ENCODE measurements at regions not wholly inside any gene's neighbourhood (a gene's known extent, or its start where the extent isn't known, plus 50 kb on each side); places are given as distances from the start of the nearest gene placed in this dataset.

DNA sequence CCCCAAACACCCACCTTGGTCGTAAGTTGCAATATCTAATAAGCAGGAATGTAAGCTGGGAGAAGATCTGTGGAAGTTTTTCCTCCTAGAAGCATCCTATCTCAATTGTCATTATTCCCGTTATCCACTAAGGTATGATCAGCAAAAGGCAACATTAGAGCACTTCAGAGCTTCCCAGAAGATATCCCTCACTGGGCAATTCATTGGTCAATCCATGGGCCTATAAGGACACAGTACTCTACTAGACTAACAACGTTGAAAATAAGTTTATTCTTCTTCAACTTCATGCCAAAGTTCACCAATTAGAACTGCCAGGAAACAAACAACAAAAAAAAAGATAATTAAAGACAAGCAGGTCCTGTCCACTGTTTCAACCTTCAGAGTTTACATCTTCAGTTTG, 433.0 kb upstream of the POU3F3 start:
- DNase-seq: no peak

DNA sequence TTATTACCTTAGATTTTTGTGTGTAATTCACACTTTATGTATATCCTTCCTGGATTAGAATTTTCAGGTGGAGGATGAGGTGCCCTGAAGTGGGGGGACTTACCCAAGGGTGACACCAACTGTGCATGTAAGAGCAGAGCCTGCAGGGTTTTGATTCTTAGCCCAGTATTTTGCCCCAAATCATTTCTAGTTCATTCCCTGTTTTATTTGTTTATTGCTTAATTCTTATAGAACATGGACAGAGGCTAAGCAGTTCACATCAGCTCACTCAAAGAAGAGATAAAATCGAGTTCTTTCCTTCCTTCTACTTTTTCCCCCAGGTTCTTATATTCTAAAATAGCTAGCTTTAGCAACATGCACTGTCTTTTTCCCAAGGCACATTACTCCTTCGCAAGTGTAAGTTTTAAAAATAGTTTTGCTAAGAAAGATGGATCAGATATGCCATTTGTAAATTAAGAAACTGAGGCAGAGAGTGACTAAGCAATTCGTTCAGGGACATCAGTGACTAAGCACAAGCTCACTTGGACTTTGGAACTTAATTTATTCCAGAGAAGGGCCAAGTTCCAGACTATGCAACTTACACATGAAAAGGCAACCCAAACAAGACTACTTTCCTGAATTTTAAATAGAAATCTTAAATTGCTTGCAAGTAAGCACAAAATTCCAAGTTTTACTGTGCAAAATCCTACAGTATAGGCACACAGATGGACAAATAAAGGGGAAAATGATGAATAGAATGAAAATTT, 427.9 kb upstream of the POU3F3 start:
- no peak overlapping the region for H3K27ac ChIP-seq (ENCODE audit: low read depth, low read length)
- Mint-ChIP-seq H3K4me1 (no peaks in the 10 kb centered on the region), H3K27me3 (peaks cover 0 to 16% (median 5%) of the 10 kb centered on the region in 5 donors), H3K27ac (no peak overlapping the region), H3K4me3 (no peak overlapping the region), H3K9me3 (no peaks in the 10 kb centered on the region), H3K36me3 (no peaks in the 10 kb centered on the region)
- H3K27me3 ChIP-seq (ENCODE audit: control insufficient read depth in 2 of 2, insufficient read depth in 2 of 2, low read length in 2 of 2): no peaks in the 10 kb centered on the region
- POLR2A ChIA-PET: no interaction called here
- H3K4me1 ChIP-seq (ENCODE audit: control insufficient read depth in 2 of 2, insufficient read depth in 2 of 2, low read length in 2 of 2): no peaks in the 10 kb centered on the region
- DNase-seq (no peak), ATAC-seq (no peak)
- H3K4me3 ChIP-seq (ENCODE audit: low read length): no peak overlapping the region
- CTCF ChIA-PET: no interaction called here
- H3K36me3 ChIP-seq (ENCODE audit: control insufficient read depth in 2 of 3, insufficient read depth in 3 of 3, low read length in 3 of 3): no peaks in the 10 kb centered on the region
- intact Hi-C loops (cut with micrococcal nuclease): no loop called here
- no peaks in the 10 kb centered on the region for H3K9me3 ChIP-seq (ENCODE audit: control insufficient read depth in 2 of 3, low read length in 3 of 3)

More for the DNA sequence above, 433.0 kb upstream of the POU3F3 start:
- Histone ChIP-seq H3K4me3 (ENCODE audit: low read length) (no peak overlapping the region), H3K27ac (ENCODE audit: low read depth, low read length) (no peak overlapping the region), H3K36me3 (ENCODE audit: control insufficient read depth in 2 of 3, insufficient read depth in 3 of 3, low read length in 3 of 3) (no peaks in the 10 kb centered on the region), H3K9me3 (ENCODE audit: control insufficient read depth in 2 of 3, low read length in 3 of 3) (no peaks in the 10 kb centered on the region), H3K4me1 (ENCODE audit: control insufficient read depth in 2 of 2, insufficient read depth in 2 of 2, low read length in 2 of 2) (no peaks in the 10 kb centered on the region), H3K27me3 (ENCODE audit: control insufficient read depth in 2 of 2, insufficient read depth in 2 of 2, low read length in 2 of 2) (no peaks in the 10 kb centered on the region)
- intact Hi-C loops (cut with micrococcal nuclease): no loop called here
- H3K36me3 Mint-ChIP-seq: no peaks in the 10 kb centered on the region
- no peak overlapping the region for H3K4me3 Mint-ChIP-seq
- H3K9me3 Mint-ChIP-seq: peaks cover 0 to 3% (median 0%) of the 10 kb centered on the region in 11 donors
- ChIA-PET POLR2A (no interaction called here), CTCF (no interaction called here)
- no peaks in the 10 kb centered on the region for H3K4me1 Mint-ChIP-seq
- H3K27ac Mint-ChIP-seq: no peak overlapping the region
- H3K27me3 Mint-ChIP-seq: peaks cover 0 to 16% (median 9%) of the 10 kb centered on the region in 5 donors
- no peak for ATAC-seq

DNA sequence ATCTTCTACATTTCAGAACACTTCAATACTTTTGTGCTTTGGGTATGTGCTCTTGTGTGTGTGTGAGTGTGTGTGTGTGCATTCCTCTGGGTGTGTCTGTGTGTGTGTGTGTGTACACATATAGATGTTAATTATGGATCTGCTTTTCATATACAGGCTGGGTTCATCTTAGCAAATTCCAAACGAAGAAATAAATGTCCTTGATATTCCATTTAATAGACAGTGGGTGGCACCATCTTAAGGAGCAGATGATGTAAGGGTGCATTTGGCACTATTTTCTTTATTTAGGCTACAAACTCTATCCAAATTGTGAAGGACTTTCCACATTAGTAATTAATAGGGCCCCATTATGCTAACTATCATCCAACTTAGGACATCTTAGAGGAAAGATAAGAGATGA, 425.8 kb upstream of the POU3F3 start:
- ATAC-seq (no peak), DNase-seq (no peak)
- ChIA-PET POLR2A (no interaction called here), CTCF (no interaction called here)
- H3K27ac ChIP-seq (ENCODE audit: low read depth, low read length): no peak overlapping the region
- H3K4me1 ChIP-seq (ENCODE audit: control insufficient read depth in 2 of 2, insufficient read depth in 2 of 2, low read length in 2 of 2): no peaks in the 10 kb centered on the region
- H3K9me3 ChIP-seq (ENCODE audit: control insufficient read depth in 2 of 3, low read length in 3 of 3): no peaks in the 10 kb centered on the region
- no peaks in the 10 kb centered on the region for H3K4me1 Mint-ChIP-seq
- intact Hi-C loops (cut with micrococcal nuclease): no loop called here
- no peak overlapping the region for H3K4me3 Mint-ChIP-seq
- peaks cover 0 to 2% (median 0%) of the 10 kb centered on the region in 11 donors for H3K9me3 Mint-ChIP-seq
- no peak overlapping the region for H3K4me3 ChIP-seq (ENCODE audit: low read length)
- no peaks in the 10 kb centered on the region for H3K36me3 Mint-ChIP-seq
- H3K27me3 Mint-ChIP-seq: peaks cover 6 to 29% (median 15%) of the 10 kb centered on the region in 5 donors
- H3K27ac Mint-ChIP-seq: no peak overlapping the region
- no peaks in the 10 kb centered on the region for H3K36me3 ChIP-seq (ENCODE audit: control insufficient read depth in 2 of 3, insufficient read depth in 3 of 3, low read length in 3 of 3)
- no peaks in the 10 kb centered on the region for H3K27me3 ChIP-seq (ENCODE audit: control insufficient read depth in 2 of 2, insufficient read depth in 2 of 2, low read length in 2 of 2)

DNA sequence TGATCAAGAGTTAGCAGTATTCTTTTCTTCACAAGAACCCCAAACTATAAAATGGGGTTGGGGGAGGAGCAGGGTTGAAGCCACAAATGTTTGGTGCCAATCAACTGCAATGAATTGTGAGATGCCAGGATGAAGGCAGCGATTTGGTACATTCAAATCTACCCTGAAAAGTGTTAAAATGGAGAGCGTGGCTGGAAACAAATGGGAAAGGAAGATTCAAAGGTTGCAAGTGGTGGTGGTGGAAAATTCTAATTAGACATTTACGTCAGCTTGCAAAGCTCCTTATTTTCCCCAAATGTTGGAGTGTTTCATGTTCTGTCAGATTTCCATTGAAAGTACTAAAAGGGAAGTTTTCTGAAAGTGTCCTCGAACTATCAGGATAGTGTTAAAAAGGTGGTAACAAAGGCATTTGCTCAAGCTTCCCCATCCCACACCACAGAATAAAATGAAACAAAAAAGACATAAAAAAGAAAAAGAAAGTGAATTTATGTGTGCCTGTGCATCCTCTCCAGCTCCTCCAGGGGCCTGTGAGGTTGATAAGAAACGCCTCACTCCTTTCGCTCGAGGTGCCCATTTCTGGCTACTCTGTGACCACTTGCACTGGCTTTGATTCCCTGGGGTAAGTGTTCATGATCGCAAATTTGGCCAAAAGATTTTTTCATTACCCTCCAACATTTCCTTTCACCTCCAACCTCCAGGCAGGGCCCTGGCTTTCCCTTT, 424.1 kb upstream of the POU3F3 start:
- DNase-seq: no peak
- no peaks in the 10 kb centered on the region for H3K4me1 ChIP-seq (ENCODE audit: control insufficient read depth in 2 of 2, insufficient read depth in 2 of 2, low read length in 2 of 2)
- H3K4me1 Mint-ChIP-seq: peaks cover 3 to 6% (median 5%) of the 10 kb centered on the region in 7 donors
- H3K4me3 ChIP-seq (ENCODE audit: low read length): no peak overlapping the region
- intact Hi-C loops (cut with micrococcal nuclease): no loop called here
- H3K36me3 Mint-ChIP-seq: no peaks in the 10 kb centered on the region
- H3K9me3 Mint-ChIP-seq: peaks cover 0 to 2% (median 0%) of the 10 kb centered on the region in 11 donors
- no peak overlapping the region for H3K4me3 Mint-ChIP-seq
- H3K27me3 ChIP-seq (ENCODE audit: control insufficient read depth in 2 of 2, insufficient read depth in 2 of 2, low read length in 2 of 2): no peaks in the 10 kb centered on the region
- ATAC-seq: no peak
- H3K9me3 ChIP-seq (ENCODE audit: control insufficient read depth in 2 of 3, low read length in 3 of 3): no peaks in the 10 kb centered on the region
- POLR2A ChIA-PET: no interaction called here
- H3K27me3 Mint-ChIP-seq: peaks cover 7 to 40% (median 27%) of the 10 kb centered on the region in 5 donors
- H3K27ac ChIP-seq (ENCODE audit: low read depth, low read length): no peak overlapping the region
- CTCF ChIA-PET: no interaction called here
- H3K27ac Mint-ChIP-seq: no peak overlapping the region
- H3K36me3 ChIP-seq (ENCODE audit: control insufficient read depth in 2 of 3, insufficient read depth in 3 of 3, low read length in 3 of 3): no peaks in the 10 kb centered on the region

- H3K4me1 Mint-ChIP-seq: peaks cover 3 to 9% (median 5%) of the 10 kb centered on the region in 7 donors
- H3K4me3 ChIP-seq (ENCODE audit: low read length): no peak overlapping the region
- H3K36me3 Mint-ChIP-seq: no peaks in the 10 kb centered on the region
Measured at GRCh38 chr2:104430359-104430740, 423.6 kb upstream of the POU3F3 start.

GRCh38 chr2:104430852-104431251, 423.1 kb upstream of the POU3F3 start:
- no peak overlapping the region for H3K27ac ChIP-seq (ENCODE audit: low read depth, low read length)
- peaks cover 3 to 9% (median 5%) of the 10 kb centered on the region in 7 donors for H3K4me1 Mint-ChIP-seq
- no peaks in the 10 kb centered on the region for H3K36me3 ChIP-seq (ENCODE audit: control insufficient read depth in 2 of 3, insufficient read depth in 3 of 3, low read length in 3 of 3)
- intact Hi-C loops (cut with micrococcal nuclease): no loop called here
- peaks cover 18 to 45% (median 36%) of the 10 kb centered on the region in 5 donors for H3K27me3 Mint-ChIP-seq
- ATAC-seq: no peak
- CTCF ChIA-PET: interaction anchor here (1.1 kb wide), 1 partner anchor 17 kb away, joined by 3 read pairs; no protein-coding TSS in a partner anchor
- H3K27ac Mint-ChIP-seq: no peak overlapping the region
- H3K36me3 Mint-ChIP-seq: no peaks in the 10 kb centered on the region
- peaks cover 0 to 2% (median 0%) of the 10 kb centered on the region in 11 donors for H3K9me3 Mint-ChIP-seq
- H3K27me3 ChIP-seq (ENCODE audit: control insufficient read depth in 2 of 2, insufficient read depth in 2 of 2, low read length in 2 of 2): no peaks in the 10 kb centered on the region
- no peaks in the 10 kb centered on the region for H3K9me3 ChIP-seq (ENCODE audit: control insufficient read depth in 2 of 3, low read length in 3 of 3)
- no peak for DNase-seq
- POLR2A ChIA-PET: interaction anchor here (0.6 kb wide), 1 partner anchor 12 kb away, joined by 3 read pairs; no protein-coding TSS in a partner anchor
- H3K4me1 ChIP-seq (ENCODE audit: control insufficient read depth in 2 of 2, insufficient read depth in 2 of 2, low read length in 2 of 2): no peaks in the 10 kb centered on the region
- H3K4me3 Mint-ChIP-seq: no peak overlapping the region
- no peak overlapping the region for H3K4me3 ChIP-seq (ENCODE audit: low read length)

More at GRCh38 chr2:104430359-104430740, 423.6 kb upstream of the POU3F3 start:
- no peaks in the 10 kb centered on the region for H3K36me3 ChIP-seq (ENCODE audit: control insufficient read depth in 2 of 3, insufficient read depth in 3 of 3, low read length in 3 of 3)
- H3K27ac Mint-ChIP-seq: no peak overlapping the region
- DNase-seq (no peak), ATAC-seq (no peak)
- intact Hi-C loops (cut with micrococcal nuclease): no loop called here
- no peaks in the 10 kb centered on the region for H3K4me1 ChIP-seq (ENCODE audit: control insufficient read depth in 2 of 2, insufficient read depth in 2 of 2, low read length in 2 of 2)
- H3K9me3 ChIP-seq (ENCODE audit: control insufficient read depth in 2 of 3, low read length in 3 of 3): no peaks in the 10 kb centered on the region
- H3K9me3 Mint-ChIP-seq: peaks cover 0 to 2% (median 0%) of the 10 kb centered on the region in 11 donors
- H3K4me3 Mint-ChIP-seq: no peak overlapping the region
- POLR2A ChIA-PET: no interaction called here
- H3K27ac ChIP-seq (ENCODE audit: low read depth, low read length): no peak overlapping the region
- H3K27me3 Mint-ChIP-seq: peaks cover 13 to 45% (median 32%) of the 10 kb centered on the region in 5 donors
- no peaks in the 10 kb centered on the region for H3K27me3 ChIP-seq (ENCODE audit: control insufficient read depth in 2 of 2, insufficient read depth in 2 of 2, low read length in 2 of 2)
- CTCF ChIA-PET: no interaction called here

Data from naive thymus-derived CD4-positive, alpha-beta T cell (primary cell).